OCI-LY7 (cell line): ENCODE measurements at regions not wholly inside any gene's neighbourhood (a gene's known extent, or its start where the extent isn't known, plus 50 kb on each side); places are given as distances from the start of the nearest gene placed in this dataset.
"Not testable (repeated sequence)": the region's sequence is repeated elsewhere in the genome, so short reads cannot be mapped to it uniquely, and the experiment has no call there.

ENCODE experiments used
- BruUV-seq: library from RNA; stranded (reverse); fragments of 400-500 nt; replicated peaks from 2 replicates; lab custom pipeline; 2021; lab: Mats Ljungman, UMichigan
- CTCF ChIA-PET: fragments of 300-600 bp; sonication (Branson Sonifier 250); formaldehyde crosslinking; loops from one replicate; lab custom pipeline; 2022; ENCODE audit warnings: antibody characterized with exemption; ENCODE audit not compliant: unreplicated experiment; lab: Charles Lee
- POLR2A ChIA-PET: fragments of 300-600 bp; sonication (Branson Sonifier 250); formaldehyde crosslinking; loops from one replicate; lab custom pipeline; 2022; ENCODE audit warnings: antibody characterized with exemption; lab: Charles Lee
- DNase-seq: peaks from one replicate; pipeline ENCODE4 v3.0.0-alpha.2; 2015; ENCODE audit warnings: low spot score
- H2AFZ ChIP-seq: fragments of 200-600 bp; sonication (generic), shearing (Covaris generic); 2 replicates; pipeline ENCODE4 v1.6.1; 2014; ENCODE audit warnings: mild to moderate bottlenecking, antibody characterized with exemption, low read length, moderate library complexity
- H3K27ac ChIP-seq: fragments of 200-600 bp; sonication (generic); 2 replicates; pipeline ENCODE4 v1.5.1; 2014; ENCODE audit warnings: mixed run types, low read depth, mild to moderate bottlenecking, moderate library complexity, low read length, inconsistent platforms; ENCODE audit not compliant: poor library complexity, severe bottlenecking
- H3K36me3 ChIP-seq: fragments of 200-600 bp; sonication (generic); 2 replicates; pipeline ENCODE4 v1.6.1; 2014; ENCODE audit warnings: mild to moderate bottlenecking, antibody characterized with exemption, low read length, moderate library complexity, mixed read lengths; ENCODE audit not compliant: insufficient read depth
- H3K4me1 ChIP-seq: fragments of 200-600 bp; sonication (generic); 2 replicates; pipeline ENCODE4 v1.5.1; 2014; ENCODE audit warnings: mild to moderate bottlenecking, low read length; ENCODE audit not compliant: insufficient read depth, poor library complexity, severe bottlenecking
- H3K4me2 ChIP-seq: fragments of 200-600 bp; sonication (generic); 2 replicates; pipeline ENCODE4 v1.6.1; 2014; ENCODE audit warnings: mild to moderate bottlenecking, low read length
- H3K4me3 ChIP-seq: fragments of 200-600 bp; sonication (generic); 2 replicates; pipeline ENCODE4 v1.5.1; 2014; ENCODE audit warnings: mild to moderate bottlenecking, low read depth, low read length; ENCODE audit not compliant: poor library complexity, severe bottlenecking
- H3K79me2 ChIP-seq: fragments of 200-600 bp; sonication (generic); 2 replicates; pipeline ENCODE4 v1.6.1; 2016; ENCODE audit warnings: low read depth, mild to moderate bottlenecking, low read length, moderate library complexity, mixed read lengths; ENCODE audit not compliant: insufficient read depth
- H3K9me2 ChIP-seq: fragments of 200-600 bp; sonication (generic); 2 replicates; pipeline ENCODE4 v1.6.1; 2016; ENCODE audit warnings: mild to moderate bottlenecking, low read length, mixed read lengths; ENCODE audit not compliant: insufficient read depth
- H3K9me3 ChIP-seq: fragments of 200-600 bp; sonication (generic); 2 replicates; pipeline ENCODE4 v1.6.1; 2014; ENCODE audit warnings: mild to moderate bottlenecking, mixed run types, low read length, mixed read lengths
- H4K20me1 ChIP-seq: fragments of 200-600 bp; sonication (generic); 2 replicates; pipeline ENCODE4 v1.6.1; 2014; ENCODE audit warnings: mild to moderate bottlenecking, antibody characterized with exemption, low read length, moderate library complexity, mixed read lengths; ENCODE audit not compliant: insufficient read depth
- EZH2phosphoT487 ChIP-seq: fragments of 200-600 bp; sonication (generic); IDR thresholded peaks from 2 replicates; pipeline ENCODE4 v1.6.1; 2018; ENCODE audit warnings: low read depth, borderline replicate concordance, mild to moderate bottlenecking, mixed run types, antibody characterized with exemption, low read length, moderate library complexity, mixed read lengths
- intact Hi-C: fragments of 100-400 bp; cut with micrococcal nuclease; formaldehyde crosslinking; loops from one replicate; pipeline ENCODE4 v1.10.0; 2022; ENCODE audit not compliant: unreplicated experiment
- TF ChIP-seq, protein P1 (sequence below): fragments of 200-600 bp; sonication (generic); conservative IDR thresholded peaks from 2 replicates; pipeline ENCODE4 v1.5.1; 2014; ENCODE audit warnings: mild to moderate bottlenecking, antibody characterized with exemption, low read length, moderate library complexity, mixed read lengths

DNA sequence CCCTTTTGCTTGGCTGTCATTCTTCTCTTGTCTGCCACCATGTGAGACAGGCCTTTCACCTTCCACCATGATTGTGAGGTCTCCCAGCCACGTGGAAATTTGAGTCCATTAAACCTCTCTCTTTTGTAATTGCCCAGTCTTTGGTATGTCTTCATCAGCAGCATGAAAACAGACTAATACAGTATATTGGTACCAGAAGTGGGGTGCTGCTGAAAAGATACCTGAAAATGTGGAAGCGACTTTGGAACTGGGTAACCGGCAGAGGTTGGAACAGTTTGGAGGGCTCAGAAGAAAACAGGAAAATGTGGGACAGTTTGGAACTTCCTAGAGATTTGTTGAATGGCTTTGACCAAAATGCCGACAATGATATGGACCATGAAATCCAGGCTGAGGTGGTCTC lies 103.9 kb downstream of the FOXD2 start:
- BruUV-seq, H3K4me3 ChIP-seq, H3K36me3 ChIP-seq, H2AFZ ChIP-seq, intact Hi-C loops, DNase-seq, H3K4me2 ChIP-seq, H3K4me1 ChIP-seq, H3K9me2 ChIP-seq, POLR2A ChIA-PET, H3K9me3 ChIP-seq, H3K27ac ChIP-seq, H4K20me1 ChIP-seq, CTCF ChIA-PET, H3K79me2 ChIP-seq: not testable (repeated sequence)

DNA sequence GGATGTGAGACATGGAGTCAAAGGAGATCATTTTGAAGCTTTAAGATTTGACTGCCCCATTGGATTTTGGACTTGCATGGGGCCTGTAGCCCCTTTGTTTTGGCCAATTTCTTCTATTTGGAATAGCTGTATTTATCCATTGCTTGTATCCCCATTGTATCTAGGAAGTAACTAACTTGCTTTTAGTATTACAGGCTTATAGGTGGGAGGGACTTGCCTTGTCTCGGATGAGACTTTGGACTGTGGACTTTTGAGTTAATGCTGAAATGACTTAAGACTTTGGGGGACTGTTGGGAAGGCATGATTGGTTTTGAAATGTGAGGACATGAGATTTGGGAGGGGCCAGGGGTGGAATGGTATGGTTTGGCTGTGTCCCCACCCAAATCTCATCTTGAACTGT lies 105.2 kb downstream of the FOXD2 start:
- H3K9me3 ChIP-seq, H2AFZ ChIP-seq, H3K27ac ChIP-seq, BruUV-seq, H4K20me1 ChIP-seq, H3K9me2 ChIP-seq, H3K4me2 ChIP-seq, H3K4me3 ChIP-seq, H3K79me2 ChIP-seq, CTCF ChIA-PET, POLR2A ChIA-PET, H3K36me3 ChIP-seq, H3K4me1 ChIP-seq, DNase-seq, intact Hi-C loops: not testable (repeated sequence)

DNA sequence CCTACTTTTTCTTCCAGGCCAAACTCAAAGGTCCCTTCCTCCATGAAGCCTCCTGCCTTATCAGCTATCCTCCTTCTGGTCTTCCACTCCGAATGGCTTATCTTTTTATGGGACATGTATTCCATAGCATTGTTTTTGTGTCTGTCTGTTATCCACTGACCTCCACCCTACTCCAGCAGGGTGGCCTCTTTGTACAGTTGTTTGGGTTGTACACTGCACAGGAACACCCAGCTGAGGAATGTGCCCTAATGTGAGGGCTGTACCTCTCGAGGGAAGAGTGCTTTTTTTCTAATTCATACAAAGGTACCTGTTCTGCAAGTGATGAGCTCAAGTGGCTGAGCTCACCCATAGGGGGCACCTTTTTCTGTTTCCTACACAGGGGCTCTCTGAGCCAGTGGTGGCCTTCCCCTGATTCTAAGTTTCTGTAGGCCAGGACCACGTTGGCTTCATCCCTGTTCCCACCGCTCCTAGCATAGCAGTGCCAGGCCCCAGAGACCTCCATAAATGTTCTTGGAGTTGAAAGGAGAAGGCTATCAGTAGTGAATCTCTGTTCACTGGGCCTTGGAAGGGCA lies 108.2 kb downstream of the FOXD2 start:
- BruUV-seq: no TSS peak
- ChIA-PET POLR2A (no interaction called here), CTCF (no interaction called here)
- no peaks in the 10 kb centered on the region for H3K79me2 ChIP-seq
- H3K4me1 ChIP-seq: no peaks in the 10 kb centered on the region
- no peaks in the 10 kb centered on the region for H3K9me3 ChIP-seq
- H3K4me2 ChIP-seq: no peak overlapping the region
- H3K27ac ChIP-seq: no peak overlapping the region
- no peaks in the 10 kb centered on the region for H3K9me2 ChIP-seq
- TF ChIP-seq, protein P1, sequence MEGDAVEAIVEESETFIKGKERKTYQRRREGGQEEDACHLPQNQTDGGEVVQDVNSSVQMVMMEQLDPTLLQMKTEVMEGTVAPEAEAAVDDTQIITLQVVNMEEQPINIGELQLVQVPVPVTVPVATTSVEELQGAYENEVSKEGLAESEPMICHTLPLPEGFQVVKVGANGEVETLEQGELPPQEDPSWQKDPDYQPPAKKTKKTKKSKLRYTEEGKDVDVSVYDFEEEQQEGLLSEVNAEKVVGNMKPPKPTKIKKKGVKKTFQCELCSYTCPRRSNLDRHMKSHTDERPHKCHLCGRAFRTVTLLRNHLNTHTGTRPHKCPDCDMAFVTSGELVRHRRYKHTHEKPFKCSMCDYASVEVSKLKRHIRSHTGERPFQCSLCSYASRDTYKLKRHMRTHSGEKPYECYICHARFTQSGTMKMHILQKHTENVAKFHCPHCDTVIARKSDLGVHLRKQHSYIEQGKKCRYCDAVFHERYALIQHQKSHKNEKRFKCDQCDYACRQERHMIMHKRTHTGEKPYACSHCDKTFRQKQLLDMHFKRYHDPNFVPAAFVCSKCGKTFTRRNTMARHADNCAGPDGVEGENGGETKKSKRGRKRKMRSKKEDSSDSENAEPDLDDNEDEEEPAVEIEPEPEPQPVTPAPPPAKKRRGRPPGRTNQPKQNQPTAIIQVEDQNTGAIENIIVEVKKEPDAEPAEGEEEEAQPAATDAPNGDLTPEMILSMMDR: no peak; the same call in 1 of the 2 replicates
- no peak for TF ChIP-seq EZH2phosphoT487
- intact Hi-C loops: no loop called here
- H4K20me1 ChIP-seq: no peaks in the 10 kb centered on the region
- DNase-seq: no peak
- H3K36me3 ChIP-seq: no peaks in the 10 kb centered on the region
- no peak overlapping the region for H2AFZ ChIP-seq
- no peak overlapping the region for H3K4me3 ChIP-seq
